HG03025 (cell line): ENCODE measurements at regions not wholly inside any gene's neighbourhood (a gene's known extent, or its start where the extent isn't known, plus 50 kb on each side); places are given as distances from the start of the nearest gene placed in this dataset.
"Not testable (repeated sequence)": the region's sequence is repeated elsewhere in the genome, so short reads cannot be mapped to it uniquely, and the experiment has no call there.

Experiments used
- ATAC-seq: cut with Tn5 transposase; IDR thresholded peaks from one replicate; pipeline ENCODE4 v1.9.1; 2021; ENCODE audit warnings: mild to moderate bottlenecking, moderate library complexity; ENCODE audit not compliant: unreplicated experiment, low FRiP score

DNA sequence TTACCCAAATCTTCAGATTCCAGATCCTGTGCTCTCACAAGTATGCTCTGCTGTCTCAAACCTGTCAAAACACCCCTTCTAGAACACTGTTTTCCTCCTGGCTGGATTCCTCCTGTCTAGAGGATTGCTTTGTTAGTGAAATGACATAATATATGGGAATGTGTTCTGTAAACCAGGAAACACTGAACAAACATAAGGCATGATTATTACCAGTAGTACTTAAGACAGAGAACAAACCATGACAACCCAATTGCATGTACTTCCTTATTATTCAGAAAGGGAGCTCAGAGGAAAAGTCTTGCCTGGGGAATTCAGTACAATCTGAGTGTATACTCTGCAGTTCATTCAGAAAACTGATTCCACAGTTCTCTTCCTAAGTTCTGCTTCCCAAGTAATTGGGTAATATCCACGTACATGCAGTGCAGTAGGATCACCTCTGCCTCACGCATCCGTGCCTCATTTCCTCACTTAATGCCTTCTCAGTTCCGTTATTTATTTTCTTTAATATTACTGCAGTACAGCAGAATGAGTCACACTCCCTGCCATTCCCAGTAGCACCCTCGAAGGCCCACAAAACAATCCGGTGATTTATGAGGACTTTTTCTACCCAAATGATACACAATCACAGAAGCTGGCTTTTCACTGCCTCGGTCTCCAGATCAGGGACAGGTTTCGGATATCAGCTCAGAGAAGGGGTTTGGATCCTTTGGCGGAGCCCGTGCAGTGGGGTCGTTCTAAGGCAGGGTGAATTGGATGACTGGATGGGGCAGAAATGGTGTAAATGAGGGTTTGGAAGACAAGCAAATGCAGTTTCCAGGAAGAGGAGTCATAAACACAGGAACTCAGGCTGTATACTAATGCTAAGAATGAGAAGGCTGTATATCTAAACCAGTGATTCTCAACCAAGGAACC lies 896.9 kb downstream of the KCNA4 start:
- ATAC-seq, result no peak

DNA sequence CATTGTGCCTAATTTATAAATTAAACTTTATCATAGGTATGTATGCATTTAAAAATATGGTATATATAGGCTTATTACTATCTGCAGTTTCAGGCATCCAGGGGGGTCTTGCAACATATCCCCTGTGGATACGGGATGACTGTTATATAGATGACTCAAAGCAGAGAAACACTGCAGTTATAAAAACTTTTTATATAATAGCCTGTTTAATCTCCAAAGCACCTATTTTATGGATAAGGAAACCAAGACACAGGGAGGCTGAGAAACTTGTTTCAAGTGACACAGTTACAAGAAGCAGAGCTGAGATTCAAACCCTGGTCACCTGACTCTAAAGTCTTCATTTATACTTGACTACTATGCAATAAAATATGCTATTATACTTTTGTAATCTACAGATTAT lies 897.7 kb downstream of the KCNA4 start:
- no peak for ATAC-seq

DNA sequence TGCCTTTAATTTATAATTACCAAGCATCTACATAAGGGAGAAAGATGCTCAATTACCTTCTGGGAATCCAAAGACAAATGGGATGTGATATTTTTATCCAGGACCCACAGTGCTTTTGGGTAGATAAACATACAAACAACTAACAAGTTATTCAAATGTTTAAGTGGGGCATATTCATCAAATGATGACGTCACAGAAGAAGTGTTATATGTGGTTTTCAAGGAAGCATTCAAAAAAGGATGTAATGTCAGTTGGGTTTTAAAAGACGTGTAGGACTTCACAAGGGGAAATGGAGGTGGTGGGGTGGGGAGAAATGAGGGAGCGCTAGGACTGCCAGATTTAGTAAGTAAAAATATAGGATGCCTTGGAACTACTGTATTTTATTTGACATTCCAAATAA lies 915.9 kb downstream of the KCNA4 start:
- no peak for ATAC-seq

DNA sequence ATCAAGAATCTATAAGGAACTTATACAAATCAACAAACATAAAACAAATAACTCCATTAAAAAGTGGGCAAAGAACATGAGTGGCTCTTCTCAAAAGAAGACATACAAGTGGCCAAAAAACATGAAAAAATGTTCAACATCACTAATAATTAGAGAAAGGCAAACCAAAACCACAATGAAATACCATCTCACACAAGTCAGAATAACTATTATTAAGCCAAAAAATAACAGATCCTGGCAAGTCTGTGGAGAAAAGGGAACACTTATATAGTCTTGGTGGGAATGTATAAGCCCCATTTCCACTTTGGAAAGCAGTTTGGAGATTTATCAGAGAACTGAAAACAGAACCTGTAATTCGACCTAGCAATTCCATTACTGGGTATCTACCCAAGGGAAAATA lies 921.0 kb downstream of the KCNA4 start:
- no peak for ATAC-seq

DNA sequence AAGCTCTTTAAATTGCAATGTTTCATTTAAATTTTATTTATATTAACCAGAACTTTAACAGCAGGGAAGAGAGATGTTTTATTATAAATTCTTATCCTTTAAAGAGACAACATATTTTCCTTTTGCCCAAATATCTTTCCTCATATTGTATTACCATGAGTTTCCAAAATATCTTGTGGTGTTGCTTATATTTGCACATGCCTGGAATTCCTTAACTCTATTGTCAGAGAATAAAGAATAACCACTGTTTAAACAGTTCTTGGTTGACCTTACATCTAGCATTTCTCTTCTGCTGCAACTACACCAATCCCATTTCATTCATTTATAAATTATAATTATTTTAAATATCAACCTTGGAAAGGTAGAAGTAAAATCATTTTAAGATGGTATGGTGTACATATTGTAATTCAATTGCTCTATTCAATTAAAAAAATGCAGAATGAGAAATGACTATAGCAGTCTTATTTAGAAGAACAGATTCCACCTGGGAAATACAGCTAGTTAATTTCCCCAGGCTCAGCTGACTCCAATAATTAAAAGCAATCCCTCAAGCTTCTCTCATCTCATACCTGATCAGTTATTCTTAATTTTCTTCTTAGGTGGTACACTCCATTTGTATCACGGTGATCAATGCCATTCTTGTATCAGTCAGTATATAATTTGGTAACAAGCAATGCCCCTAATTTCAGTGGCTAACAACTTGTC lies 923.3 kb downstream of the KCNA4 start:
- ATAC-seq, result no peak

DNA sequence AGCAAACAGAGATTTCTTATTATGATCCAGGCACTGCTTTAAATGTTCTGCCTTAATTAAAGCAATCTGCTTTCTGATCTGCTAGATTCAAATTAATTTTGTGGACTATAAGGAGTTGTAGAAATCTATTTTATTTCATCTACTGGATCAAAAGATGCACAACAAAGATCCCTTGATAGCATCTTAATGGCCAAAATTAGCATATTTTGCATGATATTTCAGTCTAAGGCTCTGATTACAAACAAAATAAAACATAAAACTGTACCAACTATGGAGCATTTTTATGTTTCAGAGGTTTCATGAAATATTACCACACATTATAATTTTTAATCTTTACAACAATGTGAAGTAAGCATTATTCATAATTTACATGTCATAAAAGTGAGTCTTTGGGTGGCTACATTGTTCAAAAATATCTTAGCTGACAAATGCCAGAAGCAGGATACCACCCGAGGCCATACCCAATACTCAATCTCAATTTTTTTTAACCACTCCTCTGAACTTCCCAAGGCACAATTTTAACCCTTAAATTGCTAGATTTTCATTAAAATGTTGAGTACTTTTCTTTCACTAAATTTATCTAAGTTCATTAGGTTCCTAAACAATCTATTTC lies 929.5 kb downstream of the KCNA4 start:
- ATAC-seq, result no peak

DNA sequence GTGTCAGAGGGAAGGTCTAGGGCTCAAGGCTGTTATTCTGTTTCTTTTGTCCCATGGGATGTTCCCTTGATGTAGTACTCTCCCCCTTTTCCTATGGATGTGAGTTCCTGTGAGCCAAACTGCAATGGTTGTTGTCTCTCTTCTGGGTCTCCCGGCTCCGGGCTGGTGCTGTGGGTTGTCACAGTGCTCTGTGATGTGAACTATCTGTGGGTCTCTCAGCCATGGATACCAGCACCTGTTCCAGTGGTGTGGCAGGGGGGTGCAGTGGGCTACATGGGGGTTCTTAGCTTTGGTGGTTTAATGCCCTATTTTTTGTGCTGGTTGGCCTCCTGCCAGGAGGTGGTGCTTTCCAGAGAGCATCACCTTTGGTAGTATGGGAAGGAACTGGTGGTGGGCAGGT lies 941.1 kb downstream of the KCNA4 start:
- no peak for ATAC-seq

DNA sequence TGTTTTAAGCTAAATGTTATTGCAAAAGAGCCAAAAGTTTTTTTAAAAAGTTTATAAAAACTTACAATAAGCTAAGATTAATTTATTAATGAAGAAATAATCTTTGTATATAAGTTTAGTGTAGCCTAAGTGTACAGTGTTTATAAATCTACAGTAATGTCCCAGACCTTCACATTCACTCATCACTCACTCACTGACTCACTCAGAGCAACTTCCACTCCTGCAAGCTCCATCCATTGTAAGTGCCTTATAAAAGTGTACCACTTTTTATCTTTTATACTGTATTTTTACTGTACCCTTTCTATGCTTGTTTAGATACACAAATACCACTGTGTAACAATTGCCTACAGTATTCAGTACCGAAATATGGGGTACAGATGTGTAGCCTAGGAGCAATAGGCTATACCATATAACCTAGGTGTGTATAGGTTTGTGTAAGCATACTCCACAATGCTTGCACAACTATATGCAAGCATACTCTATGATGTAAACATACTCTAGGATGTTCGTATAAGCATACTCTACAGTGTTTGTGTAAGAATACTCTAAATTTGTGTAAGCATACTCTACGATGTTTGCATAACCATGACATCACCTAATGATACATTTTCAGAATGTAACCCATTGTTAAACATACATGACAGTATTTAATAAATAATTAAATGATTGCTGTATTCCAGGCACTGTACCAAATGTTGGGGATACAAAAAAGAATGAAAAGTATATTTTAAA lies 953.0 kb downstream of the KCNA4 start:
- ATAC-seq, result no peak

DNA sequence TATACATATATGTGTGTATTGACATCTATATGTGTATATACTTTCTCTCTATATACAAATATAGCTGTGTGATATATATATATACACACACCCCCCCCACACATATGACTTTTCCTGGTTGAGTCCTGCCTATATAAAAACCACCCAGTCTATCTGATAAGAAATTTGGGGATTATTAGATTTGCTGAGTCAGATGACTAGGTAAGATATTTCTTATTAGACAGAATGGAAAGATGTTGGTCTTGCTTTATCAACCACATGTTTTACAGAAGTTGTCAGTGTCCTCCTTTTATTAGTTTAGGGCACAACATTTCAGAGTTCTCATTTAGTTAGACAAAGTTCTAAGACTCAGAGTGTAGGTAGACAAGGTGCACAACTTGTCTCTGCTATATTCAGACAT lies 953.3 kb downstream of the METTL15 start:
- ATAC-seq, result no peak

DNA sequence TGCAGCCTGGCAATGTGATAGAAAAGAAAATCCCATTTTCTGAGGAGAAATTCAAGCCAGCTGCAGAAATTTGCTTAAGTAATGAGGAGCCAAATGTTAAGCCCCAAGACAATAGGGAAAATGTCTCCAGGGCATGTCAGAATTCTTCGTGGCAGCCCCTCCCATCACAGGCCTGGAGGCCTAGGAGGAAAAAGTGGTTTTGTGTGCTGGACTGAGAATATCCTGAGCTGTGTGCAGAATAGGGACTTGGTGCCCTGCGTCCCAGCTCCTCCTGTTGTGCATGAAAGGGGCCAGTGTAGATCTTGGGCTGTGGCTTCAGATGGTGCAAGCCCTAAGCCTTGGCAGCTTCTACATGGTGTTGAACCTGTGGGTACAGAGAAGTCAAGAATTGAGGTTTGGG lies 948.3 kb downstream of the METTL15 start:
- ATAC-seq, result not testable (repeated sequence)

DNA sequence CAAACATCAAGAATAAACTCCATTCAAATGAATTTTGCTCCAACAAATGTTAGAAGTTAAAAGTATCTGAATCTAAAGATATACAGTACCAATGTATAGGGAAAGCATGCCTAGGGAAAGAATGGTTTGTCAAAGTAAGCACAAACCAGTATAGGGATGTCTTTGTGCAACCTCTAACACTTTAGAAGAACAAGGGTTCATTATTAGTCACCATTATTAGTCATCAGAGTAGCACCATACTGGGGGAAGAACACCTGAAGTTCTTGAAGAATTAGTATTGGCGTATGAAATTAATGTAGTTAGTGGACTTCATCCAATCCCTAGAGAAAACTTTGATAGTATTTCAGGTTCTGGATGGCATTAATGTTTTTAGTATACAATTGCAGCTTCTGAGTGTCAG lies 943.7 kb downstream of the METTL15 start:
- ATAC-seq, result no peak

DNA sequence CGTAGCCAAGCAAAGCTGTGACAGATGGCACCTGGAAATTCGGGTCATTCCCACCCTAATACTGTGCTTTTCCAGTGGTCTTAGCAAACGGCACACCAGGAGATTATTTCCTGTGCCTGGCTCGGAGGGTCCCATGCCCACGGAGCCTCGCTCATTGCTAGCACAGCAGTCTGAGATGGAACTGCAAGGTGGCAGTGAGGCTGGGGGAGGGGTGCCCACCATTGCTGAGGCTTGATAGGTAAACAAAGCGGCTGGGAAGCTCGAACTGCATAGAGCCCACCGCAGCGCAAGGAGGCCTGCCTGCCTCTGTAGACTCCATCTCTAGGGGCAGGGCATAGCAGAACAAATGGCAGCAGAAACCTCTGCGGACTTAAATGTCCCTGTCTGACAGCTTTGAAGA lies 942.8 kb downstream of the METTL15 start:
- ATAC-seq, result not testable (repeated sequence)

DNA sequence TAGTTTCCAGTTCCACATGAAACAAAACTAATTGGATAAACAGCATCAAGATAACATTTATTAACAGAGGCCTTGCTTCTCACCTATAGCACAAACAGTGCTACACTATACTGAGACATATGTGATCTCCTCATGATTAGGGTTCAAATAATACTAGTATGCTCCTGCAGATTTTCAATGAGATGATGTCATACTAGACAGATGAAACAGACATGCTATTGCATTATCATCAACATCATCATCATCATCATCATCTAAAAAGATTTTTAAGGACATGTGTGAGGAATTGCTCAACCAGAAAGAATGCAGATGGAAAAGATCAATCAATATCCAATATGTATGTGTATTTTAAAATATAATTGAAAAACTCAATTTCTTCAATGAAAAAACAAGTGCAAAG lies 932.3 kb downstream of the METTL15 start:
- no peak for ATAC-seq

DNA sequence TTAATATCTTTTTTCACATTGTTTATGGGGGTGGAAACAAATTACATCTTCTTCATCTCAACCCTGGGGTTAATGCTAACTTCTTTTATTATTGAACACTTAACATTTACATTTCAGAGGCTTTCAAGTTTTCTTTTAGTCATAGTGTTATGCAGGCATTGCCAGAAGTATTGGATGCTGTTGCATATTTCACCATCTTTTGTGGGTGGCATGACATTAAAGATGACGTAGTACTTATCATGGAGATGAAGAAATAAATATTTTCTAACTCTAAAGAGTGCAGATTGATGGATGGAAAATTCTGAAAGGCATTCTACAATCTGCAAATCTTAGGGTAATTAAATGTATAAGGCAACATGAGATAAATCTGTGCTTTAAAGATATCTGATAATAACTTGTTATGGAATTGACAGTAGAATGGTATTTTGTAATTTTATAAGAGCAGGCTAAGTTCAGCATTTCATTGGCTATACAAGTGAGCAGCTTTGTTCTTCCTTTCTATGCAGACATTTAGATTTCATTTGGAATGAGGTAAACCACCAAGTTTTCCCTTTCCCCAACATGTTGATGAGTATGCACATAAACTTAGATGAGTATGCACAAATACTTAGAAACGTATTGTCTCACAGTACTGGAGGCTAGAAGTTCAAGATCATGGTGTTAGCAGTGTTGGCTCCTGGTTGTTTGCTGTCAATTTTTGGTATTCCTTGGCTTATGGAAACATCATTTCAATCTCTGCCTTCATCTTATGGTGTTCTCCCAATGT lies 924.4 kb downstream of the METTL15 start:
- ATAC-seq, result no peak

DNA sequence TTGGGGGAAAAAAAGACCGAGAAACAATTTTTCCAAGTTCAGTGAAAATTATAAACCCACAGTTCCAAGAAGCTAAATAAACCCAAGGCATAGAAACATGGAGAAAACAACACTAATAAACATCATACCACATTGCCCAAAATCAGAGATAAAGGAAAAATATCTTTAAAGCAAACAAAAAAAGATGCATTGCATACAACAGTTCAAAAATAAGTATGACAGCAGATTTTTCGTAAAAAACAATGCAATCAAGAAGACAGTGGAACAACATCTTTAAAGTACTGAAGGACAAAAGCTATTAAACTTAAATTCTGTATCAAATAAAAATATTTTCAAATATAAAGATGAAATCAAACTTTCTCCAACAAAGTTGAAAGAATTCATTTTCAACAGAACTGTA lies 921.3 kb downstream of the METTL15 start:
- ATAC-seq, result no peak

DNA sequence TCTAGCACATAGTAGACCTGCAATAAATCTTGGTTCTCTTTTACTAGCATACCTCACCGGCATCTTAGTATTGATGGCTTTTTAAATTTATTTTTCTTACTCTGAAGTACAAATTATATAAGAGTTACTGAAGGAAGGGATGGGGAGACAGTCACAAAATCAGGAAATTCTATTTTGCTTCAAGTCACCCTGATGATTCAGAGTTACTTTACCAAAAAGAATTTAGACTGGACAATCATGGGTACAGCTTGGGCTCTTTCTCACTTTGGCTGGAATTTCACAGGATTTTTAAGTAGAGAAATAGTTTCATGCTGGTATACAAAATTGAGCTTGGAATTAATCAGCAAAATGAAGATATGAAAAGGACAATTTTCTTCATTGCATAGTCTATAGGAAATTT lies 919.2 kb downstream of the METTL15 start:
- ATAC-seq, result no peak

DNA sequence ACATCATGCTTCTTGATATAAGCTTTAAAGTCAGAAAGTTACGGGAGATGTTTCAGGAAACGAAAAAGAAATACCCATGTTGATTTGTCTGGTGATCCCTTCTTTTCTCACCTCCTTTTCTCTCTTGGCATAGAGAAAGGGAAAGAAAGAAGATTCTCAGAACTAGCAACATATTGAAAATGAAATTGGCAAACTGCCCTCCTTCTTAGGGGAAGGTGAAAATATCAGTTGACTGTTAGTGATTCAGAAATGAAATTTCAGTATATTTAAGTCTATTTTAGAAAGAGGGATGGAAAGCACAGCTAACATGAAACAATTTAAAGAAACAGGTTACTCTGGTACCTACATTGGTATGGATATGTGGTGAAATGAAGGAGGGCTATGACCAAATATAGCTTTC lies 918.1 kb downstream of the METTL15 start:
- ATAC-seq, result no peak

DNA sequence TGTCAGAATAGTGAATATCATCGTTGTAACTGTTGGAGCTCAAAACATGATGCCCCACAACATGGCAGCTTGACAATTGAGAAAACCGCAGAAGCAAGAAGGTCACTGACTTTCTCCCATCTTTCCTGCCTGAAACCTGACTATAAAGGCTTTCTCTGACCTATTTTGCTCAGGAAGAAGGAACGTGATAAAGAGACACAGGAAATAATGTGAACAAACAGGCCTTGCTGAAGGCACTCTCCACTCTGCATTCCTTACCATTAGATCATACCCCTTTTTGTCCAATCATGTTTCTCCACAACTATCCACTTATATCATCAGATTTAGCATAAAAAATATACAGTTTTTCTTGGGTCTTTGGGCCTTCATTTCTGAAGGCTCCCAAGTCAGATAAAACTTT lies 916.8 kb downstream of the METTL15 start:
- no peak for ATAC-seq

DNA sequence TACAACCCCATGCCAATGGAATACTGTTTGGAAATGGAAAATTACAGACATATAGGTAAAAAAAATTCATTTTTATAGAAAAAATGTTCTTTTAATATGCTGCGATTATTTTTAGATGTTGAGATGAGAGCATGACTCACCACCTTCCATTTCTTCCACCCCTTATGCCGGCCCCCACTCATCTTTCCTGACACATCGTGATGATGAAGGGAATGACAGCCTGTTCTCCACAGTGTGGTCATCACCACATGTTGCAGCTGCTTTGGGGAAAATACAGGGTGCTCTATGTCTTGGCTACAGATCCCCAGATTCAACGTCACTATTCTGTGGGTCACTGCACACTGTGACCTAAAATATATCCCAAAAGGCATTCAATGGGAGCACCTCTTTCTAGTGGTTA lies 916.2 kb downstream of the METTL15 start:
- ATAC-seq, result no peak

DNA sequence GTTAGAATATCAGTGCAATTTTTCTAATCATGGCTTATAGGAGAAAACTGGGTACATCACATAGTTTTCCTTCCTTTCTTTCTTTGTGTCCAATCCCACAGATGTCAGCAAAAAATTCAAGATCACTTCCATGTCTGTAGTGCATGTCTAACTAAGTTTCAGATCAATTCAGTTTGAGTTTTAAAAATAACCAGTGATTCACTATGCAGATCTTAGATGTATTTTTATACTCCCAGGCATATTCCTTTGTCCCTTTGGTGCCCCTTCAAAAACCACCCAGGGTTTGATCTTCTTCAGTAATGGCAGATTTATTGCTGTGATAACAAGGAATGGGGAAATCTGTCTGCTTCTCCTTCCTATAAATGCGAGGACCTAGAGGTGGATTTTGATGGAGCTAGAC lies 915.6 kb downstream of the METTL15 start:
- ATAC-seq, result no peak
